ENCODE measurements at regions not wholly inside any gene's neighbourhood (a gene's known extent, or its start where the extent isn't known, plus 50 kb on each side); places are given as distances from the start of the nearest gene placed in this dataset.

DNA sequence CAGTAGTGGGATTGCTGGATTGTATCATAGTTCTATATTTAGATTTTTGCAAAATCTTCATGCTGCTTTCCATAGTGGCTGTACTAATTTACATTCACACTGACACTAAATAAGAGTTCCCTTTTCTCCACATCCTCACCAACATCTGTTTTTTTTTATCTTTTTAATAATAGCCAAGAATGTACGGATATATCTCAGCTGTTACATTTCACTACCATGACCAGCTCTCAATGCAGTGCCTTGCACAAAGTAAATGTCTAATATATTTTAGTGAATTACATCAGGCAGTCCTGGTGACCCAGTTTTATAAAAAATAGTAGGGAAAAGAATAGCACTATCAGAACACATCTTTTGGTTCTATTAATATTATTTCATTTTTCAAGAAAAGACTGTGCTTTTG is 161.8 kb downstream of the LNPK start:
- ATAC-seq: no peak
- H3K27ac ChIP-seq: no peak overlapping the region
- peaks cover 0 to 13% (median 3%) of the 10 kb centered on the region in 9 donors for H3K4me1 ChIP-seq
- H3K9me3 ChIP-seq: no peaks in the 10 kb centered on the region
- TF ChIP-seq, protein P1, sequence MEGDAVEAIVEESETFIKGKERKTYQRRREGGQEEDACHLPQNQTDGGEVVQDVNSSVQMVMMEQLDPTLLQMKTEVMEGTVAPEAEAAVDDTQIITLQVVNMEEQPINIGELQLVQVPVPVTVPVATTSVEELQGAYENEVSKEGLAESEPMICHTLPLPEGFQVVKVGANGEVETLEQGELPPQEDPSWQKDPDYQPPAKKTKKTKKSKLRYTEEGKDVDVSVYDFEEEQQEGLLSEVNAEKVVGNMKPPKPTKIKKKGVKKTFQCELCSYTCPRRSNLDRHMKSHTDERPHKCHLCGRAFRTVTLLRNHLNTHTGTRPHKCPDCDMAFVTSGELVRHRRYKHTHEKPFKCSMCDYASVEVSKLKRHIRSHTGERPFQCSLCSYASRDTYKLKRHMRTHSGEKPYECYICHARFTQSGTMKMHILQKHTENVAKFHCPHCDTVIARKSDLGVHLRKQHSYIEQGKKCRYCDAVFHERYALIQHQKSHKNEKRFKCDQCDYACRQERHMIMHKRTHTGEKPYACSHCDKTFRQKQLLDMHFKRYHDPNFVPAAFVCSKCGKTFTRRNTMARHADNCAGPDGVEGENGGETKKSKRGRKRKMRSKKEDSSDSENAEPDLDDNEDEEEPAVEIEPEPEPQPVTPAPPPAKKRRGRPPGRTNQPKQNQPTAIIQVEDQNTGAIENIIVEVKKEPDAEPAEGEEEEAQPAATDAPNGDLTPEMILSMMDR (IDR thresholded peaks at IDR 0.05): no peak
- no peaks in the 10 kb centered on the region for H3K27me3 ChIP-seq
- DNase-seq: no peak
- no peaks in the 10 kb centered on the region for H3K36me3 ChIP-seq
- H3K4me3 ChIP-seq: no peak overlapping the region
- intact Hi-C loops (cut with DNase I): no loop called here
- 32 to 33% methylated on average over 1 of the region's 1 CpG for WGBS, 2 donors

DNA sequence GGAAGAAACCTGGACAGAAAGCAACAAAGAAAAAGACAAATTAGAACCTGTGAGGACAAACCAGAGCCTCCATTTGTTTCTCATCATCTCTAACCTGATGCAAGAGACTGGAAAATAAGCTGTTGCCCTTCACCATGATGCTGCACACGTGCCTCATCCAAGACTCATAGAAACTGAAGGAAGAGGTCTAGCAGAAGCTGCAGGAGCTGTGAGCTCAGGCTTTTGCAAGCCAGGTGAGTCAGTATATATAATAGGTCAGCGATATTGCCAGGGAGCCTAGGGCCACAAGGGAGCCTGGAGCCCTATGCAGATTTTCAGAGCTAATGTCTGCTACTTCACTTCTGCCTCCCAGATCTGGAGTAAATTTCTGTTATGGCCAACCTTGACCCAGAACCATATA is 163.1 kb downstream of the LNPK start:
- TF ChIP-seq, protein P1 (IDR thresholded peaks at IDR 0.05): no peak
- Histone ChIP-seq H3K9me3 (no peaks in the 10 kb centered on the region), H3K4me1 (peaks cover 0 to 13% (median 3%) of the 10 kb centered on the region in 9 donors), H3K27ac (no peak overlapping the region), H3K36me3 (no peaks in the 10 kb centered on the region), H3K4me3 (no peak overlapping the region), H3K27me3 (no peaks in the 10 kb centered on the region)
- intact Hi-C loops (cut with DNase I): no loop called here
- DNase-seq (no peak), ATAC-seq (no peak)
- WGBS, 2 donors: 86 to 87% methylated on average over 2 of the region's 2 CpGs

DNA sequence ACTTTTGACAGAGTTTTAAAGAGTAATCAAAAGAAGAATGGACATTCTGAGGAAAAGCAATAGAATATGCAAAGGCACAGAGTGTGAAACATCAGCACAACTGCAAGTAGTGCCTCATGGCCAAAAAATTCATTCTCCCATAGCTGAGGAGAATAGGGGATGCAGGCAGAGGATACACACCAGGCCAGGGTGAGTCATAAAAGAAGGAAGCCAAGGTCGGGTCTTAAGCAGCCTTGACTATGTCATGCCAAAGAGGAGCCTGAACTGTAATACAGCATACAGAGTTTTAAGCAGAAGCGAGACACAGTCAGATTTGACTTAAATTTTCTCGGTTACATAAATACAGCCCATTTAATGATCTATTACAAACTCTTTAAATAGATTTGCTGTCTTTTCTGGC is 165.0 kb downstream of the LNPK start:
- WGBS, 2 donors: 58 to 71% methylated on average over 3 of the region's 3 CpGs
- intact Hi-C loops (cut with DNase I): no loop called here
- peak in 3 of 8 donors; percentile 58 to 85 (median 64) for ATAC-seq
- TF ChIP-seq, protein P1 (IDR thresholded peaks at IDR 0.05): no peak
- peaks cover 0 to 13% (median 3%) of the 10 kb centered on the region in 9 donors for H3K4me1 ChIP-seq
- H3K4me3 ChIP-seq: no peak overlapping the region
- H3K9me3 ChIP-seq: no peaks in the 10 kb centered on the region
- no peaks in the 10 kb centered on the region for H3K27me3 ChIP-seq
- H3K27ac ChIP-seq: peak overlapping the region in 1 of 10 donors; percentile 15
- H3K36me3 ChIP-seq: no peaks in the 10 kb centered on the region
- no peak for DNase-seq

DNA sequence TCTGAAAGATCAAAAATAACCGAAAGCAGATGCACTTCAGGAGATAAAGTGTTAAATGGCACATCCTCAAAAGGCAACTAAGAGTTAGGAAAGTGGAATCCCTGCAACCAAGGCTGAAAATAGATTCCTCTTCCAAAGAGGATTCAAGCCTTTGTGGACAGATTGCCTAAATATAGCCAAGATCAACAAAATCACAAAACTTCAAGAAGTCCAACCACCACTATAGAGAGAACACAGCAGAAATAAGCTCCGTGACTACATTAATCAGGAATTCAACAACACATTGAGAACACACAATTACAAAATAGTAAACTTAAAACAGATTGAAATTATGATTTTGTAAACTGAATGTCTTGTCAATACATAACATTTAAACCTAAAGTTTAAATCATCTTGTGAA is 165.7 kb downstream of the LNPK start:
- Histone ChIP-seq H3K4me1 (peaks cover 0 to 13% (median 3%) of the 10 kb centered on the region in 9 donors), H3K4me3 (no peak overlapping the region), H3K27me3 (no peaks in the 10 kb centered on the region), H3K36me3 (no peaks in the 10 kb centered on the region), H3K9me3 (no peaks in the 10 kb centered on the region), H3K27ac (no peak overlapping the region)
- DNase-seq (no peak), ATAC-seq (peak in 1 of 8 donors; percentile 46)
- intact Hi-C loops (cut with DNase I): no loop called here
- 62 to 79% methylated on average over 2 of the region's 2 CpGs for WGBS, 2 donors
- TF ChIP-seq, protein P1 (IDR thresholded peaks at IDR 0.05): no peak
